ENCODE measurements at regions not wholly inside any gene's neighbourhood (a gene's known extent, or its start where the extent isn't known, plus 50 kb on each side); places are given as distances from the start of the nearest gene placed in this dataset.

DNA sequence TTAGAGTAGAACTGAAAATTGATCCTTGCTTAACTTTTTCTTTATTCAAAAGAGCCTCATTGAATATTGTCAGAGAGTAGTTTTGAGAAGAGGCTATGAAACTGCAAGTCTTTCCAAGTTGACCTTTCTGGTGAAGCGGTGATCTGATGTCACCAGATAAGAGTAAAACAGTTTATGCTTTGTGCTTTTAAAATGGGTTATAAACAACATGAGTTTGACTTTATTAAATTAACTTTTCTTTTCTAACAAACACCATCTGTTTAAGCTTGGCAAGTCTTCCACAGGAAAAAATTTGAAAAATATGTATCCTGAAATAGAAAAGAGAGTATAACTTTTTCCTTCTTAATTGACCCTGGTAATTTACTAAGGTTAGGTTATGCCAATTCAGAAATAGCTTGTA is 408.7 kb upstream of the NOVA1 start:
- TF ChIP-seq, protein P1, sequence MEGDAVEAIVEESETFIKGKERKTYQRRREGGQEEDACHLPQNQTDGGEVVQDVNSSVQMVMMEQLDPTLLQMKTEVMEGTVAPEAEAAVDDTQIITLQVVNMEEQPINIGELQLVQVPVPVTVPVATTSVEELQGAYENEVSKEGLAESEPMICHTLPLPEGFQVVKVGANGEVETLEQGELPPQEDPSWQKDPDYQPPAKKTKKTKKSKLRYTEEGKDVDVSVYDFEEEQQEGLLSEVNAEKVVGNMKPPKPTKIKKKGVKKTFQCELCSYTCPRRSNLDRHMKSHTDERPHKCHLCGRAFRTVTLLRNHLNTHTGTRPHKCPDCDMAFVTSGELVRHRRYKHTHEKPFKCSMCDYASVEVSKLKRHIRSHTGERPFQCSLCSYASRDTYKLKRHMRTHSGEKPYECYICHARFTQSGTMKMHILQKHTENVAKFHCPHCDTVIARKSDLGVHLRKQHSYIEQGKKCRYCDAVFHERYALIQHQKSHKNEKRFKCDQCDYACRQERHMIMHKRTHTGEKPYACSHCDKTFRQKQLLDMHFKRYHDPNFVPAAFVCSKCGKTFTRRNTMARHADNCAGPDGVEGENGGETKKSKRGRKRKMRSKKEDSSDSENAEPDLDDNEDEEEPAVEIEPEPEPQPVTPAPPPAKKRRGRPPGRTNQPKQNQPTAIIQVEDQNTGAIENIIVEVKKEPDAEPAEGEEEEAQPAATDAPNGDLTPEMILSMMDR (conservative IDR thresholded peaks at IDR 0.05; ENCODE audit: low read depth, low read length), result no peak
- no peak for TF ChIP-seq EZH2 (IDR thresholded peaks at IDR 0.05; ENCODE audit: borderline replicate concordance, low read depth, low read length, poor library complexity, severe bottlenecking)

Measured in A673 (cell line).